ENCODE measurements at regions not wholly inside any gene's neighbourhood (a gene's known extent, or its start where the extent isn't known, plus 50 kb on each side); places are given as distances from the start of the nearest gene placed in this dataset.

- no peak overlapping the region for H3K4me2 ChIP-seq (ENCODE audit: insufficient read depth, insufficient read length, low read length)
- no peaks in the 10 kb centered on the region for H4K20me1 ChIP-seq (ENCODE audit: control insufficient read depth, insufficient read depth, insufficient read length)
- H3K4me3 Mint-ChIP-seq: no peak overlapping the region
Observed at GRCh38 chr1:168638884-168639283, 62.5 kb downstream of the XCL1 start.

More at GRCh38 chr1:168638884-168639283, 62.5 kb downstream of the XCL1 start:
- no peak overlapping the region for H3K23ac ChIP-seq (ENCODE audit: insufficient read length, low read depth, low read length)
- no peak overlapping the region for H2AK5ac ChIP-seq (ENCODE audit: insufficient read length, low read length)
- WGBS (ENCODE audit: extremely low coverage, insufficient read length, low lambda C conversion rate): no CpG with 5 or more reads among the region's 1 CpG
- H2BK20ac ChIP-seq (ENCODE audit: low read depth, low read length, poor library complexity, severe bottlenecking): no peak overlapping the region
- no peak overlapping the region for H3K18ac ChIP-seq (ENCODE audit: insufficient read length, low read depth, low read length)
- H3K14ac ChIP-seq (ENCODE audit: insufficient read depth, low read length): no peak overlapping the region
- no peak overlapping the region for H3K9ac ChIP-seq (ENCODE audit: extremely low read depth, insufficient read length, low read length)
- no peak overlapping the region for H4K91ac ChIP-seq (ENCODE audit: insufficient read length, low read depth, low read length)
- Mint-ChIP-seq H3K27me3 (ENCODE audit: low read depth) (no peaks in the 10 kb centered on the region), H3K9me3 (no peaks in the 10 kb centered on the region), H3K4me1 (0 out of 4 replicates have a peak, but pooled peaks cover 0 to 2% of the 10 kb centered on the region in 2 experiments), H3K27ac (no peak overlapping the region), H3K36me3 (ENCODE audit: insufficient read depth in 1 of 3, low read depth in 3 of 3) (no peaks in the 10 kb centered on the region)
- no peaks in the 10 kb centered on the region for H3K27me3 ChIP-seq (ENCODE audit: insufficient read depth, low read length)
- no peak overlapping the region for H2AFZ ChIP-seq (ENCODE audit: low read length)
- H3T11ph ChIP-seq (ENCODE audit: low read length): no peak overlapping the region
- H3K23me2 ChIP-seq (ENCODE audit: insufficient read length, low read depth, low read length, poor library complexity, severe bottlenecking): no peaks in the 10 kb centered on the region
- DNase-seq: no peak
- no peaks in the 10 kb centered on the region for H3K79me1 ChIP-seq (ENCODE audit: insufficient read depth, low read depth, low read length, poor library complexity, severe bottlenecking)
- H3K27ac ChIP-seq (ENCODE audit: insufficient read length, low read depth, low read length): no peak overlapping the region
- H2BK120ac ChIP-seq (ENCODE audit: low read depth, low read length, poor library complexity, severe bottlenecking): no peak overlapping the region
- H4K8ac ChIP-seq (replicated peaks; ENCODE audit: insufficient read length, low read depth, low read length): no peak overlapping the region
- no peak overlapping the region for H3K56ac ChIP-seq (ENCODE audit: insufficient read length, low read depth, low read length)
- no peaks in the 10 kb centered on the region for H3K4me1 ChIP-seq (ENCODE audit: insufficient read depth, low read length)
- no peak overlapping the region for H3K4ac ChIP-seq (ENCODE audit: low read depth, low read length)
- no peak overlapping the region for H2BK5ac ChIP-seq (ENCODE audit: insufficient read length, low read length)
- no peak overlapping the region for H2BK12ac ChIP-seq (ENCODE audit: insufficient read length, low read depth, low read length)
- no peaks in the 10 kb centered on the region for H3K79me2 ChIP-seq (ENCODE audit: insufficient read depth, low read length)
- TF ChIP-seq CTCF (conservative IDR thresholded peaks at IDR 0.05): no peak
- no peak overlapping the region for H2BK15ac ChIP-seq (ENCODE audit: low read depth, low read length)
- no peaks in the 10 kb centered on the region for H3K9me3 ChIP-seq (ENCODE audit: control insufficient read depth, low read depth, low read length)
- H4K5ac ChIP-seq (ENCODE audit: insufficient read length, low read depth, low read length): no peak overlapping the region
